Naive thymus-derived CD8-positive, alpha-beta T cell (primary cell): ENCODE measurements at regions not wholly inside any gene's neighbourhood (a gene's known extent, or its start where the extent isn't known, plus 50 kb on each side); places are given as distances from the start of the nearest gene placed in this dataset.

Experiments used
- ATAC-seq, 2 donors: fragments of 150-1000 bp; cut with Tn5 transposase in 1 of 2; sonication (Bioruptor Pico), chemical (Tn5 transposase) in 1 of 2; 1 replicate in 1 of 2; 2 replicates in 1 of 2; pipeline ENCODE4 v1.10.0; 2021; ENCODE audit warnings: mild to moderate bottlenecking in 2 of 2, moderate library complexity in 2 of 2
- POLR2A ChIA-PET: fragments of 350-600 bp; sonication (Branson Sonifier 250); formaldehyde crosslinking; loops from one replicate; lab custom pipeline; 2021; ENCODE audit warnings: antibody characterized with exemption; lab: Charles Lee
- DNase-seq, 10 donors: peaks; one replicate each; pipeline versions ENCODE4 v3.0.0 to v3.0.0-alpha.2; 2020 to 2022
- H3K27ac Mint-ChIP-seq, 10 donors: one replicate each; pipeline ENCODE4 v1.8.0; 2020 to 2022; ENCODE audit warnings: mild to moderate bottlenecking in 10 of 10, mixed read lengths in 10 of 10, moderate library complexity in 4 of 10, inconsistent platforms in 1 of 10
- H3K27me3 Mint-ChIP-seq, 5 donors: one replicate each; pipeline ENCODE4 v1.8.0; 2021 to 2022; ENCODE audit warnings: mixed read lengths in 5 of 5
- H3K36me3 Mint-ChIP-seq, 3 donors: one replicate each; pipeline ENCODE4 v1.8.0; 2020 to 2022; ENCODE audit warnings: mixed read lengths in 3 of 3, mild to moderate bottlenecking in 2 of 3, inconsistent platforms in 1 of 3
- H3K4me1 Mint-ChIP-seq, 4 donors: one replicate each; pipeline ENCODE4 v1.8.0; 2021 to 2022; ENCODE audit warnings: mixed read lengths in 4 of 4
- H3K4me3 Mint-ChIP-seq, 10 donors: one replicate each; pipeline ENCODE4 v1.8.0; 2020 to 2022; ENCODE audit warnings: mild to moderate bottlenecking in 10 of 10, mixed read lengths in 10 of 10, moderate library complexity in 6 of 10, inconsistent platforms in 1 of 10
- H3K9me3 Mint-ChIP-seq, 9 donors: one replicate each; pipeline ENCODE4 v1.8.0; 2020 to 2022; ENCODE audit warnings: mixed read lengths in 9 of 9, mild to moderate bottlenecking in 3 of 9, inconsistent platforms in 1 of 9, moderate library complexity in 1 of 9

DNA sequence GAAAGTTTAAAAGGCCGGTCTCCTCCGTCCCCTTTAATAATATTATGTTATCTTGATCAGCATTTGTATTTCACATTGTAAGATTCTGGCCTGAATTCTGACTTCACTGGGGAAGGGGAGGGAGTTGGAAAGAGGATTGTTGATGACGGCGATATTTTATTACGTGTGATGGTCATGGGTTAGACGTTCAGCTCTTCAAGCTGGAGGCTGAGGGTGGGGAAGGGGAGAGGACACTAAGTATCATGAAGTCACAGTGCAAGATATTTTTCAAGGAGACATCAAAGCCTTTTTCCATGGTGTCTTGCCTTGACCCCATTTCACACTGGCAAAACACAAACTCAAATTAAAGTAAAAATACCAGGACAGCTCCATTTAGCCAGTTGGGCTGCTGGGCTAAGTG, 126.7 kb downstream of the WDR11 start:
- peaks cover 47 to 83% (median 53%) of the 10 kb centered on the region in 5 donors for H3K27me3 Mint-ChIP-seq
- H3K4me1 Mint-ChIP-seq: peaks cover 0 to 10% (median 3%) of the 10 kb centered on the region in 4 donors

DNA sequence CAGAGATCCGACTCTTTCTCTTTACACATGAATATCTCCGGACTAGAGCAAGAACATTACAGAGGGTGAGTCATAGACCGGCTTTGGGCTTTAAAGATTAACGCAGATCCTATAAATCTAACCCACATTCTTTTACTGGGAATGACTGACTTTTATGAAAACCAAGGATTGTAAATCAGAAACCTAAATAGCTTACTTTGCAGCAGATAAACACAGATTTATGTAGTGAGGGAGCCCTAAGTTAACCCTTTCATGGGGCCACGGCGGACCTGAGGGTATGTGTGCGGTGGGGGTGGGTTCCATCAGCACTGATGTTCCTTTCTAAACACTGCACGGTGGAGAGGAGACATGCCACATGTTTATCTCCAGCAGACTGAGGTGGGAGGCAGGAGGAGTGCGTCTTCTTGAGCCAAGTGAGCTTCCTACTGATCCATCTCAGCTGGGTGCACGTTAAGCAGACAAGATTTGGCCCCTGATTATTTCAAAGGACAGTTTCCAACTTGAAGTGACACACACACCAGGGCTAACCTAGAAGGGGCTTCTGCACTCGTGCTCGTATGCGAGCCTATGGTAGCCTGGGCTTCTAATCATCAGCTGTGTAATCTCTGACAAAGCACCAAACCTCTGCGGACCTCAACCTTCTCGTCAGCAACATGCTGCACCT, 127.6 kb downstream of the WDR11 start:
- Mint-ChIP-seq H3K27ac (no peak overlapping the region), H3K4me1 (peaks cover 0 to 10% (median 3%) of the 10 kb centered on the region in 4 donors), H3K27me3 (peaks cover 46 to 87% (median 48%) of the 10 kb centered on the region in 5 donors), H3K36me3 (peaks cover 0 to 8% (median 3%) of the 10 kb centered on the region in 3 donors), H3K4me3 (peak overlapping the region in 3 of 10 donors; percentile 3 to 41 (median 19)), H3K9me3 (peaks cover 0 to 22% (median 3%) of the 10 kb centered on the region in 9 donors)
- no peak for DNase-seq
- no peak for ATAC-seq
- POLR2A ChIA-PET: no interaction called here

More for the DNA sequence above, 126.7 kb downstream of the WDR11 start:
- H3K36me3 Mint-ChIP-seq: peaks cover 0 to 8% (median 3%) of the 10 kb centered on the region in 3 donors
- POLR2A ChIA-PET: no interaction called here
- DNase-seq: no peak
- no peak for ATAC-seq
- no peak overlapping the region for H3K27ac Mint-ChIP-seq
- H3K9me3 Mint-ChIP-seq: peaks cover 0 to 22% (median 5%) of the 10 kb centered on the region in 9 donors
- no peak overlapping the region for H3K4me3 Mint-ChIP-seq

DNA sequence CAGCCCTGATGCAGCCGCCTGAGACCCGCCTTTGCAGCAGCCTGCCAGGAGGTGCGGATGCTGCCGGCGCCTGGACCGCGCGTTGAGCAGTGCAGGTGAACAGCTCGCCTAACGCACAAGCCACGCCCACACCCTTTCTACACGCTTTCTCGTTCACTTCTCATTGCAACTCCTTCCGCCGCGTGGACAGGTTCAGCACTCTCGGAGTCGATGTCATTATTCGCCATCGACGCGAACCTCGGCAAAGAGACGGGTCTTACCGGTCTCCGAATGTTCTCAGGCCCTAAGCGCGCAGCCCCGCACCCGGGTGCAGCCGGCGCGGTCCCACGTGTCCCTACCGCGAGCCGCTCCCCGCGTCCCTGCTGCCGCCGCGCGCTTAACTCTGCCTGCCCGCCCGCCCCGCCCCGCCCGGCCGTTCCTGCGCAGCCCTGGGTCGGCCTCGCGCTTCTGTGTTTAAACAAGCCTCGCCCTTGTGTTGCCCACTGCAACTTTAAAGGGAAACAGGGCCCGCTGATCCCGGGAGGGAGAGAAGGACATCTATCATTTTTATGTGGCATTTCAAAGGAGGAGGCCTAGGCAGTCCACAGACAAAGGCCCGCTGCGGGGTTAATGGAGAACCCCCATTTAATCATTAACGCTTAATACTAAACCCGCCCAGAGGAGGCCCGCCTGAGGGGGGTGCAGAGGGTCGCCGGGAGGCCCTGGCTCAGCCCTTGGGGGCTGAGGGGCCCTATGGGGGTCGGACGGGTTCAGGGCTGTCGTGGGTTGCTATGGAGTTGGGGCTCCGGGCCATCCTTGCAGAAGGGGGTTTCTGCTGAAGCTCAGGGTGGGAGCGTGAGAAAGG, 128.5 kb downstream of the WDR11 start:
- ATAC-seq (peak in 1 of 2 donors; percentile 29), DNase-seq (peak in 2 of 10 donors; percentile 4 to 23)
- H3K27ac Mint-ChIP-seq: no peak overlapping the region
- peaks cover 0 to 8% (median 3%) of the 10 kb centered on the region in 3 donors for H3K36me3 Mint-ChIP-seq
- H3K27me3 Mint-ChIP-seq: peaks cover 40 to 86% (median 49%) of the 10 kb centered on the region in 5 donors
- POLR2A ChIA-PET: no interaction called here
- H3K4me1 Mint-ChIP-seq: peaks cover 0 to 10% (median 3%) of the 10 kb centered on the region in 4 donors
- H3K4me3 Mint-ChIP-seq: peak overlapping the region in 7 of 10 donors; percentile 3 to 50 (median 28)
- H3K9me3 Mint-ChIP-seq: peaks cover 0 to 13% (median 0%) of the 10 kb centered on the region in 9 donors

DNA sequence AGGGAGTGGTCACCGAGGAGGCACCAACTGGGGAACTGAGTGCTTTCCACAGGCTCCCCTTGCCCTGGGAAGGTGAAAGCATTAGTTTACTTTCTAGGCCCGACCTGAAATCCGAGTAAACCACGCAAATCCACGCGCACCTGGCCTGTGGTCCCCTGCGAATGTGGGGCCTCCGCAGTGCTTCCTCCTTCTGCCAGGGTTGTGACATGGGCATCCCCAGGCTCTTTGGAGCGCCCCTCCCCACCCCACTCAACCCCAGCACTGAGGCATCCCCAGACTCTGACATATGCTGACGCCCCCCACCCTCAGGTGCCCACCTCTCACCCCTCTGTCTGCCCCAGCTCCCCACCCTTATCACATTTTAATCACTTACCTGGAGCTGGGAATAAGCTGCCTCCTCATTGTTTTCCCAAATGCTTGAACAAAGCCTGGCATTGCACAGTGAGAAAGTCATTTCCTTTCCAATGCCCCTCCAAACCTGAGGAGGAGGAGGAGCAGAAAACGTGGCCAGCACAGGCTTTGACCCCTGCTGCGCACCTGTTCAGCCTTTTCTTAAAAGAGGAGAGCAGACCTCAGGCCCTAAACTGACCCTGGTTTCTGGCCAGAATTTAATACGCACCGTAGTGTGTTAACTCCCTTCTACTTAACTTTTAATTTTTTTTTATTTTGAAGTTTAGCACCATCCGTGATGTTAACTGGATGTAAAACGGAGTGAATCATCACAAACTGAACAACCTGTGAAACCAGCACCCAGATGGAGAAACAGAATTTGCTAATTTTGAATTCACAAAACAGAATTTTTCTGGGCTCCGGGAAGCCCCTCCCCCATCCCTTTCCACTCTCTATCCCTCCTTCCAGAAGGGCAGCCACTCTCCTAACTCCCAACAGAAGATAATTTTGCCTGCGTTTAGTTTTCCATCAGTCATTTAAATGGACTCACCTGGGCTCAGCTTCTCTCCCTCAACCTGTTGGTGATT, 129.4 kb downstream of the WDR11 start:
- peaks cover 39 to 78% (median 46%) of the 10 kb centered on the region in 5 donors for H3K27me3 Mint-ChIP-seq

DNA sequence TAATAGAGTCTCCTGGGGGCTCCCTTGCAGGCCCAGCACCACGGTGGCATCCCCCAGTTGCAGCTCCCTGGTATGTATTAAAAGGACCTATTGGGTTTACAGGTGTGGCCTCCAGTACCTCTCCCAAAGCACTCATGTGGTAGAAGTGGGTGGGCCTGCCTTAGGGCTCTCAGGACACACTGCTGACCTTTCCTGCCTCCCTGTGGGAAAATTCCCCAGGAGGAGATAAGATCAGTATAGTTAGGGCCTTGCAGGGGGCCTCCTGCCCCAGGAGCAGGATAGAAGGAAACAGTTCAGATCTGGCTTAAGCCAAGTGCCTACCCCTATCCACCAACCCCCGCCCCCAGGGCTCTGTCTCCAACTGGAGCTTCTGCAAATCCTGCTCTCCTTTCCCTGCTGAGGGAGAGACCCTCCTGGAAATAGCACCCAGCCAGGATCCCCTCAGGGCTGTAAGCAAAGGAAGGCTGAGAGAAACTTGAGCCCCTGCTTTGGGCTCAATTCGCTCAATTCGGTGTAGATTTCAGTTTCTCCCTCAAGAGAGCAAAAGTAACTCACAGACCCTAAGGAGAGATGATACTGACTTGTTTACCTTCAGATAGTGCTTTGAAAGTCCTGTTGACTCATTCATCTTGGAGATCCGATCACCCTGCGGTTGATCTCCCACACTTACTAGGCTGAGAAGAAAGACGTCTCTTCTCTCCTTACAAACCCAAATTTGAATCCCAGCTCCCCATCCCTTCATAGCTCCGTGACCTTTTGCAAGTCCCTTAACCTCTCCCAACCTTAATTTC, 130.6 kb downstream of the WDR11 start:
- ATAC-seq (no peak), DNase-seq (no peak)
- peaks cover 0 to 10% (median 2%) of the 10 kb centered on the region in 4 donors for H3K4me1 Mint-ChIP-seq
- no peak overlapping the region for H3K27ac Mint-ChIP-seq
- peaks cover 0 to 5% (median under 1%) of the 10 kb centered on the region in 9 donors for H3K9me3 Mint-ChIP-seq
- H3K4me3 Mint-ChIP-seq: no peak overlapping the region
- POLR2A ChIA-PET: no interaction called here
- peaks cover 31 to 66% (median 38%) of the 10 kb centered on the region in 5 donors for H3K27me3 Mint-ChIP-seq
- peaks cover 0 to 8% (median 3%) of the 10 kb centered on the region in 3 donors for H3K36me3 Mint-ChIP-seq

More for the DNA sequence above, 129.4 kb downstream of the WDR11 start:
- DNase-seq (peak in 1 of 10 donors; percentile 15), ATAC-seq (no peak)
- Mint-ChIP-seq H3K36me3 (peaks cover 0 to 8% (median 3%) of the 10 kb centered on the region in 3 donors), H3K27ac (no peak overlapping the region), H3K4me1 (peaks cover 0 to 10% (median 3%) of the 10 kb centered on the region in 4 donors), H3K9me3 (peaks cover 0 to 6% (median 2%) of the 10 kb centered on the region in 9 donors), H3K4me3 (peak overlapping the region in 5 of 10 donors; percentile 20 to 36 (median 25))
- POLR2A ChIA-PET: no interaction called here

DNA sequence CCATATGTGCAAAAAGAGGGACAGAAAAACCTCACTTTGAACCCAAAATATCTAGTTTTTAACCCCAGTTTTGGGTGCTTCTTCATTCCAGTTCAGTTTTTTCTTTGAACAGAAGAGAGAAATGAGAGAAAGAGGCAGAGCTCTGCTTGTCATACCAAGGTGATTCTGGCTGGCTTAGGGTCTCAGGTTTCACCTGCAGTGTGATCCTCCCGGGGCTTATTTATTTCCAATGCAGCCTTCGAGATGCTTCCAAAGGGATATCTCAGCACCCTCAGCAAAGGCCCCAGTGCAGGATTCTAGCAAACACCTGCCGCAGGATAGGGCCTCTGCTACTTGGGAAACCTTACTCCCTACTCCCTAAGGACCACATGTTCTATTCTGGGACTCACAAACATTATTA, 131.3 kb downstream of the WDR11 start:
- Mint-ChIP-seq H3K9me3 (peaks cover 0 to 8% (median 3%) of the 10 kb centered on the region in 9 donors), H3K27me3 (peaks cover 32 to 59% (median 39%) of the 10 kb centered on the region in 5 donors), H3K4me3 (no peak overlapping the region), H3K36me3 (peaks cover 0 to 8% (median 3%) of the 10 kb centered on the region in 3 donors), H3K4me1 (peaks cover 0 to 10% (median 4%) of the 10 kb centered on the region in 4 donors), H3K27ac (no peak overlapping the region)
- POLR2A ChIA-PET: no interaction called here
- ATAC-seq (no peak), DNase-seq (no peak)

DNA sequence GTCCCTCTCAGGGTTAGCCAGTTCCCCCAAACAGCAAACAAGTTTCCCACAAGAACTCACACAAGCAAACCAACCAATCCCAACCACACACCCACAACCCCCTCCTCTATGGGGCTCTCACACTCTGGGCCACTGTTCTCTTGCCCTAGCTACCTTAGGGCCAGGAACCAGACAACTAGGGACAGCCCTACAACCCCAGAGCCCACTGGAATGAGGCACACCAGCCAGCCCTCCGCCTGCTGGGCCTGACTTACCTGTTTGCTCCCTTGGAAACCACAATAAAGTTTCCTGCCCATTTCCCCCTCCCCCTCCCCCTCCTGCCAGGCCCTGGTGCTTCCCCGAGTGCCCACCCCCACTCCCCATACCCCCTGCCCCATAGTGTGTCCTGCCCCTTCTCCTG, 132.6 kb downstream of the WDR11 start:
- no peak for ATAC-seq
- Mint-ChIP-seq H3K4me3 (no peak overlapping the region), H3K4me1 (peaks cover 0 to 10% (median 4%) of the 10 kb centered on the region in 4 donors), H3K9me3 (peaks cover 0 to 12% (median 6%) of the 10 kb centered on the region in 9 donors), H3K27ac (no peak overlapping the region), H3K27me3 (peaks cover 24 to 53% (median 34%) of the 10 kb centered on the region in 5 donors), H3K36me3 (peaks cover 0 to 5% (median 3%) of the 10 kb centered on the region in 3 donors)
- POLR2A ChIA-PET: no interaction called here
- DNase-seq: no peak

DNA sequence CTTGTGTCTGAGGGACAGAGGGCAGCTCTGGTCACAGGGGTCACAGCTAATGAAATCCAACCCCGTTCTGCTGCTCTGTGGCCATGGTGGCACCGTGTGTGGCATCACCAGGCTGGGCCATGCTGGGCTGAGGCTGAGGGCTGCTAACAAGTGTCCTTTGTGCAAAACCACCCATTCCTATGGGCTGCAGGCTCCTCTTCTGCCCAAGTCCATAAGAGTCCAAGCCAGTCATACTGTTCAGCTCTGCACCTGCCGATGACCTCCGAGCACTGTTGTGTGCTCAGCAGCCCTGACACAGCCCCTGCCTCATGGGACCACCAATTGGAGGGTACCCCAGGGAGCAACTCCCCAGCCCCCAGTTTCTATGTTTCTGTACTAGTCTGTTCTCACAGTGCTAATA, 133.1 kb downstream of the WDR11 start:
- Mint-ChIP-seq H3K27me3 (peaks cover 21 to 56% (median 29%) of the 10 kb centered on the region in 5 donors), H3K4me3 (no peak overlapping the region), H3K4me1 (peaks cover 0 to 5% (median 4%) of the 10 kb centered on the region in 4 donors), H3K27ac (no peak overlapping the region), H3K36me3 (peaks cover 0 to 5% (median 3%) of the 10 kb centered on the region in 3 donors), H3K9me3 (peaks cover 0 to 14% (median 6%) of the 10 kb centered on the region in 9 donors)
- ATAC-seq (no peak), DNase-seq (no peak)
- POLR2A ChIA-PET: no interaction called here

DNA sequence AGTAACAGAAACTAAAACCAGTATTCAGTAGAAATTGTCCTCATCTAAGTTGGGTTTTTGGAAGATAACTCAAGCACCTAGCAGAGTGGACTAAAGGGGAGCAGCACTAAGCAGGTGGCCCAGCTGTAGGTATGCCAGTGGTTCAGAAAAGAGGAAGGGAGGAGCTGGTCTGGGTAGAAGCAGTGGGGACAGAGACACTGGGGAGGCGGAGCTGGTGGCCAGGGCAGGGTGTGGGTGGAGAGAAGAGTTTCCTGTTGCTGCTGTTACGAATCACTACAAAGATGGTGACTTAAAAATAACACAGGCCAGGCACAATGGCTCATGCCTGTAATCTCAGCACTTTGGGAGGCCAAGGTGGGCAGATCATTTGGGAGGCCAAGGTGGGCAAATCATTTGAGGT, 136.2 kb downstream of the WDR11 start:
- peak overlapping the region in 2 of 10 donors; percentile 62 to 63 for H3K27ac Mint-ChIP-seq

DNA sequence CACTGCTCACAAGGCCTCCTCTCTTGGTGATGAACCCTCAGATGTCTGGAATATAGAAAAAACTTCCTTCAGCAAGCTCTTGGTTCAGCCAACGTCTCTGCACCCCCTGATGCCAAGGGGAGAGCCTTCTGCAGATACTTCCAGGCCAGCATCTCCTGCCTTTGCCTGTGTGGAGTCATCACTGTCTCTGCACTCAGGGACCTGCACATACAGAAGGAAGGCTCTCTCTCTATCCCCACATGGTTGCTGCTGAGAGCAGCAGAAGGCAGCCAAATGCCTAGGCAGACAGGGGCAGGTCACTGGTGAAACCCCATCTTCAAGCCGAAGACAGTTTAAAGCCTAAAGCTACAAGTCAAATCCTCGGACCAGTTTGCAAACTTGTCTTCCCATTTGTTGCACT, 137.6 kb downstream of the WDR11 start:
- peaks cover 0 to 4% (median 0%) of the 10 kb centered on the region in 4 donors for H3K4me1 Mint-ChIP-seq
- H3K27me3 Mint-ChIP-seq: peaks cover 0 to 33% (median 13%) of the 10 kb centered on the region in 5 donors
- no peak overlapping the region for H3K27ac Mint-ChIP-seq
- ATAC-seq (no peak), DNase-seq (no peak)
- no peaks in the 10 kb centered on the region for H3K36me3 Mint-ChIP-seq
- POLR2A ChIA-PET: no interaction called here
- H3K9me3 Mint-ChIP-seq: peaks cover 0 to 22% (median 14%) of the 10 kb centered on the region in 9 donors
- H3K4me3 Mint-ChIP-seq: no peak overlapping the region

More for the DNA sequence above, 136.2 kb downstream of the WDR11 start:
- POLR2A ChIA-PET: no interaction called here
- ATAC-seq (no peak), DNase-seq (no peak)
- Mint-ChIP-seq H3K4me1 (peaks cover 0 to 4% (median 0%) of the 10 kb centered on the region in 4 donors), H3K27me3 (peaks cover 4 to 37% (median 13%) of the 10 kb centered on the region in 5 donors), H3K4me3 (peak overlapping the region in 1 of 10 donors; percentile 57), H3K36me3 (no peaks in the 10 kb centered on the region), H3K9me3 (peaks cover 0 to 22% (median 13%) of the 10 kb centered on the region in 9 donors)

DNA sequence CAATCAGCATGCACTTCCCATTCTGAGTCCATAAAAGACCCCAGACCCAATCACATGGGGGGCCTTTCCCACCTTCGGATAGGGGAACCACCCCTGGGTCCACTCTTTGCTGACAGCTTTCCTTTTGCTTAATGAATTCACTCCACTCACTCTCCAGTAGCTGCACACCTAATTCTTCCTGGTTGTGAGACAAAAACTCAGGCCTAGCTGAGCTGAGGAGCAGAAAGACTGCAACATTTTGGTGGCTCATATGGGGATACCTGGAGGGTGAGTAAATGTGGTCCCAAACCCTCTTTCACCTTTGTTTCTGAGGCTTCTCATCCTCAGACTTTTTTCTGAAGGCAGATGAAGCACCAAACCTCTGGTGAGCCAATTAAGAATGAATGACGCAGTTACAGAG, 138.1 kb downstream of the WDR11 start:
- no peak overlapping the region for H3K27ac Mint-ChIP-seq

More for the DNA sequence above, 138.1 kb downstream of the WDR11 start:
- no peak for DNase-seq
- peaks cover 0 to 31% (median 13%) of the 10 kb centered on the region in 5 donors for H3K27me3 Mint-ChIP-seq
- ATAC-seq: no peak
- H3K4me1 Mint-ChIP-seq: peaks cover 0 to 4% (median 0%) of the 10 kb centered on the region in 4 donors
- POLR2A ChIA-PET: no interaction called here
- H3K9me3 Mint-ChIP-seq: peaks cover 0 to 24% (median 14%) of the 10 kb centered on the region in 9 donors
- no peak overlapping the region for H3K4me3 Mint-ChIP-seq
- H3K36me3 Mint-ChIP-seq: no peaks in the 10 kb centered on the region
